IMR-90 (cell line): ENCODE measurements at regions not wholly inside any gene's neighbourhood (a gene's known extent, or its start where the extent isn't known, plus 50 kb on each side); places are given as distances from the start of the nearest gene placed in this dataset.
A peak's percentile ranks its signal among the peaks of the same experiment; 100 is the strongest.

Source experiments
- ATAC-seq: fragments of 200-7000 bp; cut with Tn5 transposase; 2 replicates; pipeline ENCODE4 v1.9.1; 2020; ENCODE audit warnings: low read depth, mild to moderate bottlenecking, moderate library complexity
- BruUV-seq: library from RNA; stranded (reverse); fragments of 400-500 nt; replicated peaks from 2 replicates; lab custom pipeline; 2021; lab: Mats Ljungman, UMichigan
- CTCF ChIA-PET: fragments of 300-600 bp; formaldehyde crosslinking; extraction: SDS; loops from one replicate; lab custom pipeline; 2021; ENCODE audit warnings: antibody characterized with exemption; lab: Yijun Ruan, JAX
- POLR2A ChIA-PET: fragments of 300-600 bp; sonication (Branson Sonifier 250); formaldehyde crosslinking; loops from one replicate; lab custom pipeline; 2022; ENCODE audit warnings: antibody characterized with exemption; ENCODE audit not compliant: unreplicated experiment; lab: Charles Lee
- DNase-seq: peaks from one replicate; pipeline ENCODE4 v3.0.0; 2013
- H2AFZ ChIP-seq: replicated peaks from 2 replicates; pipeline ENCODE3; 2013; ENCODE audit warnings: low read length, mild to moderate bottlenecking; ENCODE audit not compliant: poor library complexity
- H2AK5ac ChIP-seq: 2 replicates; pipeline ENCODE4 v1.6.1; 2013; ENCODE audit warnings: low read depth, low read length, inconsistent platforms
- H2AK9ac ChIP-seq: replicated peaks from 2 replicates; pipeline ENCODE3; 2013; ENCODE audit warnings: mild to moderate bottlenecking, low read depth, low read length, moderate library complexity; ENCODE audit not compliant: poor library complexity
- H2BK120ac ChIP-seq: 2 replicates; pipeline ENCODE4 v1.6.1; 2013; ENCODE audit warnings: low read depth, low read length, inconsistent platforms
- H2BK15ac ChIP-seq: 3 replicates; pipeline ENCODE4 v1.6.1; 2013; ENCODE audit warnings: low read depth, low read length, inconsistent platforms
- H2BK20ac ChIP-seq: 2 replicates; pipeline ENCODE4 v1.6.1; 2013; ENCODE audit warnings: low read depth, mild to moderate bottlenecking, inconsistent platforms, low read length, moderate library complexity
- H2BK5ac ChIP-seq: 2 replicates; pipeline ENCODE4 v1.6.1; 2013; ENCODE audit warnings: mild to moderate bottlenecking, low read depth, low read length, inconsistent platforms; ENCODE audit not compliant: poor library complexity, severe bottlenecking
- H3K14ac ChIP-seq: replicated peaks from 2 replicates; pipeline ENCODE4 v1.6.1; 2013; ENCODE audit warnings: low read depth, low read length, inconsistent platforms
- H3K18ac ChIP-seq: 2 replicates; pipeline ENCODE4 v1.6.1; 2013; ENCODE audit warnings: low read depth, low read length, control low read depth
- H3K23ac ChIP-seq: 2 replicates; pipeline ENCODE4 v1.6.1; 2013; ENCODE audit warnings: low read depth, low read length, inconsistent platforms
- H3K27ac ChIP-seq: 2 replicates; pipeline ENCODE4 v1.5.1; 2013; ENCODE audit warnings: mild to moderate bottlenecking, control low read depth, low read length; ENCODE audit not compliant: insufficient read depth
- H3K27me3 ChIP-seq: 2 replicates; pipeline ENCODE4 v1.6.1; 2013; ENCODE audit warnings: low read length; ENCODE audit not compliant: control insufficient read depth, insufficient read depth
- H3K36me3 ChIP-seq: 2 replicates; pipeline ENCODE4 v1.6.1; 2013; ENCODE audit warnings: low read length, mixed read lengths; ENCODE audit not compliant: control insufficient read depth, insufficient read depth
- H3K4ac ChIP-seq: 2 replicates; pipeline ENCODE4 v1.6.1; 2013; ENCODE audit warnings: low read depth, low read length, inconsistent platforms
- H3K4me1 ChIP-seq: 2 replicates; pipeline ENCODE4 v1.6.1; 2013; ENCODE audit warnings: low read length, mixed read lengths; ENCODE audit not compliant: control insufficient read depth, insufficient read depth
- H3K4me2 ChIP-seq: 2 replicates; pipeline ENCODE4 v1.6.1; 2013; ENCODE audit warnings: low read depth, mild to moderate bottlenecking, control low read depth, low read length, moderate library complexity
- H3K4me3 ChIP-seq: 2 replicates; pipeline ENCODE4 v1.5.1; 2013; ENCODE audit warnings: low read depth, mild to moderate bottlenecking, control low read depth, low read length, moderate library complexity; ENCODE audit not compliant: insufficient read depth
- H3K56ac ChIP-seq: 2 replicates; pipeline ENCODE4 v1.6.1; 2013; ENCODE audit warnings: low read length, inconsistent platforms; ENCODE audit not compliant: insufficient read depth; ENCODE audit errors: extremely low read depth
- H3K79me1 ChIP-seq, 2 experiments: 2 replicates each; pipeline ENCODE4 v1.6.1; 2013; ENCODE audit warnings: low read length in 2 of 2, inconsistent platforms in 1 of 2, low read depth in 1 of 2
- H3K9ac ChIP-seq: 2 replicates; pipeline ENCODE4 v1.6.1; 2013; ENCODE audit warnings: low read depth, low read length, control low read depth
- H3K9me1 ChIP-seq: 2 replicates; pipeline ENCODE4 v1.6.1; 2013; ENCODE audit warnings: low read length, inconsistent platforms; ENCODE audit not compliant: insufficient read depth
- H3K9me3 ChIP-seq: 2 replicates; pipeline ENCODE4 v1.6.1; 2013; ENCODE audit warnings: low read length; ENCODE audit not compliant: control insufficient read depth, insufficient read depth
- H4K20me1 ChIP-seq: 2 replicates; pipeline ENCODE4 v1.6.1; 2013; ENCODE audit warnings: low read length, inconsistent platforms; ENCODE audit not compliant: insufficient read depth
- H4K5ac ChIP-seq: 2 replicates; pipeline ENCODE4 v1.6.1; 2013; ENCODE audit warnings: mild to moderate bottlenecking, low read depth, low read length, control low read depth
- H4K8ac ChIP-seq, 2 experiments: 2 replicates each; pipeline ENCODE4 v1.6.1; 2013; ENCODE audit warnings: low read depth in 2 of 2, low read length in 2 of 2, control low read depth in 1 of 2, inconsistent platforms in 1 of 2
- H4K91ac ChIP-seq: 2 replicates; pipeline ENCODE4 v1.6.1; 2013; ENCODE audit warnings: low read depth, low read length, inconsistent platforms; ENCODE audit not compliant: insufficient read depth
- BHLHE40 ChIP-seq: fragments of 150-350 bp; IDR thresholded peaks from 2 replicates; pipeline ENCODE4 v1.6.1; 2016; ENCODE audit warnings: mild to moderate bottlenecking, low read depth, low read length
- CEBPB ChIP-seq: IDR thresholded peaks from 2 replicates; pipeline ENCODE4 v1.6.1; 2012; ENCODE audit warnings: low read depth, low read length, improper control_type of control experiment
- CHD1 ChIP-seq: IDR thresholded peaks from 2 replicates; pipeline ENCODE4 v1.6.1; 2012; ENCODE audit warnings: low read depth, low read length, improper control_type of control experiment
- FOS ChIP-seq: fragments of 150-350 bp; IDR thresholded peaks from 2 replicates; pipeline ENCODE4 v1.6.1; 2016; ENCODE audit warnings: low read depth, low read length
- MAFK ChIP-seq: IDR thresholded peaks from 2 replicates; pipeline ENCODE4 v1.6.1; 2012; ENCODE audit warnings: low read depth, low read length, improper control_type of control experiment
- MAZ ChIP-seq: IDR thresholded peaks from 2 replicates; pipeline ENCODE4 v1.6.1; 2012; ENCODE audit warnings: low read depth, mild to moderate bottlenecking, low read length, improper control_type of control experiment, moderate library complexity, borderline replicate concordance
- MXI1 ChIP-seq: IDR thresholded peaks from 2 replicates; pipeline ENCODE4 v1.6.1; 2012; ENCODE audit warnings: low read depth, mild to moderate bottlenecking, low read length, moderate library complexity, borderline replicate concordance
- NFE2L2 ChIP-seq: fragments of 150-350 bp; IDR thresholded peaks from 2 replicates; pipeline ENCODE4 v1.6.1; 2016; ENCODE audit warnings: low read depth, mild to moderate bottlenecking, low read length
- POLR2A ChIP-seq: IDR thresholded peaks from 2 replicates; pipeline ENCODE4 v1.6.1; 2012; ENCODE audit warnings: mild to moderate bottlenecking, low read depth, low read length
- RAD21 ChIP-seq: IDR thresholded peaks from 2 replicates; pipeline ENCODE4 v1.6.1; 2012; ENCODE audit warnings: low read length, improper control_type of control experiment
- RCOR1 ChIP-seq: IDR thresholded peaks from 2 replicates; pipeline ENCODE4 v1.6.1; 2012; ENCODE audit warnings: mild to moderate bottlenecking, low read length, improper control_type of control experiment; ENCODE audit not compliant: insufficient replicate concordance
- RFX5 ChIP-seq: IDR thresholded peaks from 2 replicates; pipeline ENCODE4 v1.8.0; 2012; ENCODE audit warnings: low read depth, mild to moderate bottlenecking, low read length, moderate library complexity
- SMC3 ChIP-seq: fragments of 150-350 bp; IDR thresholded peaks from 2 replicates; pipeline ENCODE4 v1.6.1; 2016; ENCODE audit warnings: low read depth, mild to moderate bottlenecking, antibody characterized with exemption, low read length, moderate library complexity
- WGBS, 2 experiments: methylation state at CpG; one replicate each; pipeline versions ENCODE4 v1.1.5 to v1.1.7; 2013; ENCODE audit warnings: missing lambda C conversion rate in 2 of 2; ENCODE audit not compliant: insufficient read length in 1 of 2; ENCODE audit errors: extremely low coverage in 2 of 2; 5-methylcytosine and 5-hydroxymethylcytosine counted together
- dilution Hi-C: fragments of 300-500 bp; cut with HindIII; formaldehyde crosslinking; loops from one replicate; pipeline ENCODE4 v1.14.3; 2018; ENCODE audit warnings: low sequenced_read_pairs; ENCODE audit not compliant: unreplicated experiment
- in situ Hi-C: fragments of 300-500 bp; cut with MboI; formaldehyde crosslinking; loops from 3 replicates; pipeline ENCODE4 v1.14.3; 2019; ENCODE audit warnings: low sequenced_read_pairs, inconsistent platforms, mixed read lengths
- intact Hi-C: fragments of 100-400 bp; cut with micrococcal nuclease; formaldehyde crosslinking; loops from 2 replicates; pipeline ENCODE4 v1.10.0; 2022
- TF ChIP-seq, protein P1 (sequence below): fragments of 150-350 bp; IDR thresholded peaks from 2 replicates; pipeline ENCODE4 v1.6.1; 2017; ENCODE audit warnings: mild to moderate bottlenecking, antibody characterized with exemption, low read length, low read depth
- TF ChIP-seq, protein P2 (sequence below): fragments of 150-350 bp; IDR thresholded peaks from 2 replicates; pipeline ENCODE4 v1.6.1; 2016; ENCODE audit warnings: low read depth, mild to moderate bottlenecking, low read length, moderate library complexity, borderline replicate concordance

DNA sequence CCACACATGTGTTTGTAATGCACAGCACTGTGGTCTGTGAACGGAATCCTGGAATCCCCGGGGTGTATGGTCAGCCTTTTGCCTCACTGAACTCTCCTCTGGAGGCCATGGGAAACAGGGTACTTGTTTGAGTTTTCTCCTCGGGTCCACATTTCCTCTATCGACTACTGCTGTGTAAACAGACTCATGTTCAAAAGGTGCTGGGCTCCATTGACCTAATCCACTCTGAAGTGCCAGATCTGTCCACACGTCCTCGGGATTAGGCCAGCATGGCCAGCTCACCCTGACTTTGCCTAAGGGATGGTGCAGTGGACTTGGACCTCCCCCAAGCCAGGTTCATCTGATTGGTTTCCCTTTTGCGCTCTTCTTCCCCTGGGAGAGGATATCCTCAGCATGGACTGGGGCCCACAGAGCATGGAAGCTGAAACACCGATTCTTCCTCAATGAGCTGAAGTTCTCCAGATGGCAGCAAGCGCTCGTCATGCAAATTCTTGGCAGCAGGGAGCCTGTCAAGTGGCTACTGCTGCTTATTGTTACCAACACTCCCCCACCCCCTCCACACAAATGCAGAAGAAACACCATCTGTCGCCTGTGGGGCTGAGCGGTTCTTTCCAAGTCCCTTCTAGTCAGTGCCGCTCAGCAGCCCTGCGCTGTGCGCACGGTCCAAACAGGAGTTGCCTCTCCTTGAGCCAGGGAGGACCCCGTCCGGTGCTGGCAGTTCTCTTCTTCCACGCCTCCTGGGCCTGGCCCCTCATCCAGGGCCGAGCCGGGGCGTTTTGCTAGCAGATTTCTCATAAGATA lies 292.6 kb upstream of the MARCKS start:
- dilution Hi-C loops = no loop called here
- no peaks in the 10 kb centered on the region for H3K36me3 ChIP-seq
- H3K4me3 ChIP-seq = 0 out of 2 replicates have a peak overlapping the region, but pooled peaks have one; percentile 0
- no peaks in the 10 kb centered on the region for H3K27me3 ChIP-seq
- no peaks in the 10 kb centered on the region for H3K9me3 ChIP-seq
- H2BK15ac ChIP-seq = peak overlapping the region; percentile 63; the same call in 2 of the 3 replicates
- DNase-seq = peak; percentile 92
- in situ Hi-C loops = no loop called here
- H3K14ac ChIP-seq = peak overlapping the region; percentile 90
- H3K18ac ChIP-seq = peak overlapping the region; percentile 72
- POLR2A ChIA-PET = interaction anchor here (0.5 kb wide), 1 partner anchor 8 kb away, joined by 3 read pairs; no protein-coding TSS in a partner anchor
- peak overlapping the region; percentile 65 for H3K4me2 ChIP-seq
- peak; percentile 83 for ATAC-seq
- peak overlapping the region; percentile 85 for H4K91ac ChIP-seq
- peak overlapping the region; percentile 16; the same call in 1 of the 2 replicates for H3K9ac ChIP-seq
- H4K20me1 ChIP-seq = no peaks in the 10 kb centered on the region
- intact Hi-C loops = loop anchor here (1.0 to 10.0 kb wide), 4 partner anchors 130 to 440 kb away; partner anchors contain the start of gene MARCKS
- H3K4ac ChIP-seq = peak overlapping the region; percentile 96
- peak overlapping the region; percentile 67 for H2AK9ac ChIP-seq
- H2AFZ ChIP-seq = peak overlapping the region; percentile 93
- peaks cover 4% of the 10 kb centered on the region for H3K9me1 ChIP-seq
- H4K5ac ChIP-seq = peak overlapping the region; percentile 46
- CTCF ChIA-PET = interaction anchor here (0.7 kb wide), 1 partner anchor 10 kb away, joined by 3 read pairs; no protein-coding TSS in a partner anchor
- peaks cover 4% of the 10 kb centered on the region for H3K4me1 ChIP-seq
- H3K23ac ChIP-seq = peak overlapping the region; percentile 79
- peak overlapping the region; percentile 94 for H2BK20ac ChIP-seq
- H4K8ac ChIP-seq = peak overlapping the region; percentile 56 to 61
- BruUV-seq = no TSS peak
- WGBS, 2 experiments = 6% methylated on average over 7 of the region's 22 CpGs; no CpG with 5 or more reads in 1 of the 2 experiments
- H2AK5ac ChIP-seq = peak overlapping the region; percentile 52; the same call in 1 of the 2 replicates
- peak overlapping the region; percentile 86 for H2BK120ac ChIP-seq
- peak overlapping the region; percentile 74 for H3K27ac ChIP-seq
- peak overlapping the region; percentile 79 for H2BK5ac ChIP-seq
- no peaks in the 10 kb centered on the region for H3K79me1 ChIP-seq
- H3K56ac ChIP-seq = peak overlapping the region; percentile 47
- no peak for TF ChIP-seq POLR2A
- no peak; the same call in 1 of the 2 replicates for TF ChIP-seq MAZ
- TF ChIP-seq SMC3 = no peak
- TF ChIP-seq CEBPB = no peak
- TF ChIP-seq MAFK = no peak
- no peak for TF ChIP-seq CHD1
- no peak for TF ChIP-seq FOS
- TF ChIP-seq BHLHE40 = no peak
- TF ChIP-seq, protein P1, sequence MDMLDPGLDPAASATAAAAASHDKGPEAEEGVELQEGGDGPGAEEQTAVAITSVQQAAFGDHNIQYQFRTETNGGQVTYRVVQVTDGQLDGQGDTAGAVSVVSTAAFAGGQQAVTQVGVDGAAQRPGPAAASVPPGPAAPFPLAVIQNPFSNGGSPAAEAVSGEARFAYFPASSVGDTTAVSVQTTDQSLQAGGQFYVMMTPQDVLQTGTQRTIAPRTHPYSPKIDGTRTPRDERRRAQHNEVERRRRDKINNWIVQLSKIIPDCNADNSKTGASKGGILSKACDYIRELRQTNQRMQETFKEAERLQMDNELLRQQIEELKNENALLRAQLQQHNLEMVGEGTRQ = no peak
- TF ChIP-seq MXI1 = no peak
- TF ChIP-seq RFX5 = no peak
- TF ChIP-seq, protein P2, sequence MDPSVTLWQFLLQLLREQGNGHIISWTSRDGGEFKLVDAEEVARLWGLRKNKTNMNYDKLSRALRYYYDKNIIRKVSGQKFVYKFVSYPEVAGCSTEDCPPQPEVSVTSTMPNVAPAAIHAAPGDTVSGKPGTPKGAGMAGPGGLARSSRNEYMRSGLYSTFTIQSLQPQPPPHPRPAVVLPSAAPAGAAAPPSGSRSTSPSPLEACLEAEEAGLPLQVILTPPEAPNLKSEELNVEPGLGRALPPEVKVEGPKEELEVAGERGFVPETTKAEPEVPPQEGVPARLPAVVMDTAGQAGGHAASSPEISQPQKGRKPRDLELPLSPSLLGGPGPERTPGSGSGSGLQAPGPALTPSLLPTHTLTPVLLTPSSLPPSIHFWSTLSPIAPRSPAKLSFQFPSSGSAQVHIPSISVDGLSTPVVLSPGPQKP = no peak
- no peak for TF ChIP-seq RCOR1
- no peak; the same call in 1 of the 2 replicates for TF ChIP-seq RAD21
- no peak for TF ChIP-seq NFE2L2
